ENCODE measurements at regions not wholly inside any gene's neighbourhood (a gene's known extent, or its start where the extent isn't known, plus 50 kb on each side); places are given as distances from the start of the nearest gene placed in this dataset.

- TF ChIP-seq CTCF (IDR thresholded peaks at IDR 0.05) (no peak), EP300 (IDR thresholded peaks at IDR 0.05) (no peak)
Measured at GRCh38 chr7:96823274-96823673, 113.6 kb upstream of the SEM1 start.

Measured in stomach (tissue), 4 donors.